ENCODE measurements at regions not wholly inside any gene's neighbourhood (a gene's known extent, or its start where the extent isn't known, plus 50 kb on each side); places are given as distances from the start of the nearest gene placed in this dataset.

- Histone ChIP-seq H3K4me3 (replicated peaks in 1 of 3; ENCODE audit: insufficient read depth in 1 of 3, low read depth in 2 of 3, low read length in 3 of 3) (no peak overlapping the region), H3K4me2 (ENCODE audit: low read depth, low read length) (no peak overlapping the region), H3K9me3 (ENCODE audit: low read length) (no peaks in the 10 kb centered on the region), H3K36me3 (replicated peaks in 1 of 2; ENCODE audit: control insufficient read depth in 1 of 2, insufficient read depth in 2 of 2, low read length in 2 of 2) (no peaks in the 10 kb centered on the region), H2AFZ (ENCODE audit: low read length) (no peak overlapping the region), H3K9ac (ENCODE audit: insufficient read depth, low read depth, low read length) (no peak overlapping the region), H4K20me1 (ENCODE audit: insufficient read depth, low read length) (no peaks in the 10 kb centered on the region), H3K4me1 (ENCODE audit: insufficient read depth, low read length) (no peaks in the 10 kb centered on the region), H3K27ac (ENCODE audit: extremely low read length, insufficient read depth, low read length) (no peak overlapping the region), H3K27me3 (ENCODE audit: control insufficient read depth in 1 of 2, insufficient read depth in 2 of 2, low read length in 2 of 2) (no peaks in the 10 kb centered on the region), H3K79me2 (ENCODE audit: insufficient read depth, low read length) (no peaks in the 10 kb centered on the region)
- 55% methylated on average over 6 of the region's 6 CpGs for WGBS (ENCODE audit: low lambda C conversion rate)
- FAIRE-seq (no peak), ATAC-seq (no peak; the same call in 2 of the 3 replicates), DNase-seq (ENCODE audit: low spot score) (no peak)
- in situ Hi-C loops (cut with HindIII; ENCODE audit: extremely low pct_ligation_motif_present, low pct_unique_long_range_greater_than_20kb): no loop called here
- CTCF ChIA-PET (ENCODE audit: low intra/inter-chr PET ratio, low total read pairs): no interaction called here
- intact Hi-C loops (cut with micrococcal nuclease; ENCODE audit: unreplicated experiment): no loop called here
- BruUV-seq (replicated peaks): no TSS peak
- POLR2A ChIA-PET: no interaction called here
- TF ChIP-seq RAD51 (IDR thresholded peaks at IDR 0.05; ENCODE audit: borderline replicate concordance) (no peak), TSC22D2 (CRISPR knock-in tag; IDR thresholded peaks at IDR 0.05; ENCODE audit: borderline replicate concordance) (no peak), ZHX2 (IDR thresholded peaks at IDR 0.05; ENCODE audit: low read depth) (no peak), ZHX2 (CRISPR knock-in tag; IDR thresholded peaks at IDR 0.05; ENCODE audit: borderline replicate concordance) (no peak), ETS1 (CRISPR knock-in tag; IDR thresholded peaks at IDR 0.05) (no peak), ZNF724P (CRISPR knock-in tag; IDR thresholded peaks at IDR 0.05; ENCODE audit: borderline replicate concordance) (no peak), KLF12 (CRISPR knock-in tag; IDR thresholded peaks at IDR 0.05; ENCODE audit: borderline replicate concordance) (no peak), EHMT2 (IDR thresholded peaks at IDR 0.05; ENCODE audit: borderline replicate concordance, low read depth, low read length) (no peak), RARA (CRISPR knock-in tag; IDR thresholded peaks at IDR 0.05) (no peak), TFDP1 (CRISPR knock-in tag; IDR thresholded peaks at IDR 0.05; ENCODE audit: borderline replicate concordance) (no peak), ZNF282 (IDR thresholded peaks at IDR 0.05; ENCODE audit: partially characterized antibody) (no peak), CREB3 (CRISPR knock-in tag; IDR thresholded peaks at IDR 0.05) (no peak)
- TF ChIP-seq, protein P1, sequence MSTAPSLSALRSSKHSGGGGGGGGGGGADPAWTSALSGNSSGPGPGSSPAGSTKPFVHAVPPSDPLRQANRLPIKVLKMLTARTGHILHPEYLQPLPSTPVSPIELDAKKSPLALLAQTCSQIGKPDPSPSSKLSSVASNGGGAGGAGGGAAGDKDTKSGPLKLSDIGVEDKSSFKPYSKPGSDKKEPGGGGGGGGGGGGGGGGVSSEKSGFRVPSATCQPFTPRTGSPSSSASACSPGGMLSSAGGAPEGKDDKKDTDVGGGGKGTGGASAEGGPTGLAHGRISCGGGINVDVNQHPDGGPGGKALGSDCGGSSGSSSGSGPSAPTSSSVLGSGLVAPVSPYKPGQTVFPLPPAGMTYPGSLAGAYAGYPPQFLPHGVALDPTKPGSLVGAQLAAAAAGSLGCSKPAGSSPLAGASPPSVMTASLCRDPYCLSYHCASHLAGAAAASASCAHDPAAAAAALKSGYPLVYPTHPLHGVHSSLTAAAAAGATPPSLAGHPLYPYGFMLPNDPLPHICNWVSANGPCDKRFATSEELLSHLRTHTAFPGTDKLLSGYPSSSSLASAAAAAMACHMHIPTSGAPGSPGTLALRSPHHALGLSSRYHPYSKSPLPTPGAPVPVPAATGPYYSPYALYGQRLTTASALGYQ (CRISPR knock-in tag; IDR thresholded peaks at IDR 0.05): no peak
Observed at GRCh38 chr1:90210633-90211491, 216.0 kb downstream of the ZNF326 start.

Measured in HepG2 (cell line).